ENCODE measurements at regions not wholly inside any gene's neighbourhood (a gene's known extent, or its start where the extent isn't known, plus 50 kb on each side); places are given as distances from the start of the nearest gene placed in this dataset.

DNA sequence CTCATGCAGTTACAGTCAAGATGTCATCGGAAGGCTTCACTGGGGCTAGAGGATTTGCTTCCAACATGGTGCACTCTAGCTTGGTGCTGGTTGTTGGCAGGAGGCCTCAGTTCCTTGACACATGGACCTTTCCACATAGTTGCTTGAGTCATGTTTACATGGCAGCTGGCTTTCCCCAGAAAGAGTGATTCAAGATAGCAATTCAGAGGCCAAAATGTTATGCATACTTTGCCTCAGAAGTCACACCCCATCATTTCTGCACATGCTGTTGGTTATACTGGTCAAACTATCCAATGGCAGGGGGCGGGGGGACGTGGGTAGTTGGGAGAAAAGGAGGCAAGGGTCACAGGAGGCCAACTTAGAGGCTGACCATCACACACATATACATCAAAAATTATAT lies 58.7 kb downstream of the FOXB1 start:
- TF ChIP-seq, protein P1, sequence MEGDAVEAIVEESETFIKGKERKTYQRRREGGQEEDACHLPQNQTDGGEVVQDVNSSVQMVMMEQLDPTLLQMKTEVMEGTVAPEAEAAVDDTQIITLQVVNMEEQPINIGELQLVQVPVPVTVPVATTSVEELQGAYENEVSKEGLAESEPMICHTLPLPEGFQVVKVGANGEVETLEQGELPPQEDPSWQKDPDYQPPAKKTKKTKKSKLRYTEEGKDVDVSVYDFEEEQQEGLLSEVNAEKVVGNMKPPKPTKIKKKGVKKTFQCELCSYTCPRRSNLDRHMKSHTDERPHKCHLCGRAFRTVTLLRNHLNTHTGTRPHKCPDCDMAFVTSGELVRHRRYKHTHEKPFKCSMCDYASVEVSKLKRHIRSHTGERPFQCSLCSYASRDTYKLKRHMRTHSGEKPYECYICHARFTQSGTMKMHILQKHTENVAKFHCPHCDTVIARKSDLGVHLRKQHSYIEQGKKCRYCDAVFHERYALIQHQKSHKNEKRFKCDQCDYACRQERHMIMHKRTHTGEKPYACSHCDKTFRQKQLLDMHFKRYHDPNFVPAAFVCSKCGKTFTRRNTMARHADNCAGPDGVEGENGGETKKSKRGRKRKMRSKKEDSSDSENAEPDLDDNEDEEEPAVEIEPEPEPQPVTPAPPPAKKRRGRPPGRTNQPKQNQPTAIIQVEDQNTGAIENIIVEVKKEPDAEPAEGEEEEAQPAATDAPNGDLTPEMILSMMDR (IDR thresholded peaks at IDR 0.05), result no peak
- TF ChIP-seq POLR2A (IDR thresholded peaks at IDR 0.05), result no peak
